Erythroblast (primary cell): ENCODE measurements at regions not wholly inside any gene's neighbourhood (a gene's known extent, or its start where the extent isn't known, plus 50 kb on each side); places are given as distances from the start of the nearest gene placed in this dataset.
"Not testable (repeated sequence)": the region's sequence is repeated elsewhere in the genome, so short reads cannot be mapped to it uniquely, and the experiment has no call there.

Experiments
- DNase-seq, 2 experiments: peaks; one replicate each; lab custom pipeline; 2025; lab: John Stamatoyannopoulos, UW
- GATA1 ChIP-seq: IDR thresholded peaks from 2 replicates; pipeline ENCODE4 v1.6.1; 2011; ENCODE audit warnings: low read depth, mild to moderate bottlenecking, control low read depth, low read length, moderate library complexity
- POLR2A ChIP-seq: IDR thresholded peaks from 2 replicates; pipeline ENCODE4 v1.6.1; 2011; ENCODE audit warnings: mild to moderate bottlenecking, low read length

DNA sequence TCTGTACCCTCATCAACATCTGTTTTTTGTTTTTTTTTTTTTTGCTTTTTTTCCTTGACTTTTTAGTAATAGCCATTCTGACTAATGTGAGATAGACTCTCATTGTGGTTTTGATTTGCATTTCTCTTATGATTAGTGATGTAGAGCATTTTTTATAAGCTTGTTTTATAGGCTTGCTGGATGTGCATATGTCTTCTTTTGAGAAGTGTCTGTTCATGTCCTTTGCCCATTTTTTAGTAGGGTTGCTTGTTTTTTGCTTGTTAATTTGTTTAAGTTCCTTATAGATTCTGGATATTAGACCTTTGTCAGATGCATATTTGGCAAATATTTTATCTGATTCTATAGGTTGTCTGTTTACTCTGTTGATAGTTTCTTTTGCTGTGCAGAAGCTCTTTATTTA is 53.5 kb upstream of the FAR1 start:
- DNase-seq: not testable (repeated sequence)

DNA sequence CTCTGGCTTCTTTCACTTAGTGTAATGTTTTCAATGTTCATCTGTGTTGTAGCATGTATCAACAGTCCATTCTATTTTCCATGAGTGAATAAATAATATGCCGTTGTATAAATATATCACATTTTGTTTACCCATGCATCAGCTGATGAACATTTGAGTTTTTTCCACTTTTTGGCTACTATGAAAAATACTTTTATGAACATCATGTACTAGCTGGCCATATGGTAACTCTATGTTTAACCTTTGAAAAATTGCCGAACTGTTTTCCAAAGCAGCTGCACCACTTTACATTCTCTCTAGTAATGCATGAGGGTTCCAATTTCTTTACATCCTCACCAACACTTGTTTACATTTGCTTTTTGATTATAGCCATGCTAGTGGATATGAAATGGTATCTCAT is 59.8 kb upstream of the FAR1 start:
- no peak for TF ChIP-seq GATA1
- no peak for TF ChIP-seq POLR2A
- no peak for DNase-seq

- no peak for DNase-seq
- no peak for TF ChIP-seq POLR2A
- no peak for TF ChIP-seq GATA1
These were observed 61.8 kb upstream of the FAR1 start for GRCh38 chr11:13606701-13607100.

- DNase-seq: no peak
- TF ChIP-seq GATA1 (no peak), POLR2A (no peak)
These were observed 64.8 kb upstream of the FAR1 start for GRCh38 chr11:13603661-13604060.

DNA sequence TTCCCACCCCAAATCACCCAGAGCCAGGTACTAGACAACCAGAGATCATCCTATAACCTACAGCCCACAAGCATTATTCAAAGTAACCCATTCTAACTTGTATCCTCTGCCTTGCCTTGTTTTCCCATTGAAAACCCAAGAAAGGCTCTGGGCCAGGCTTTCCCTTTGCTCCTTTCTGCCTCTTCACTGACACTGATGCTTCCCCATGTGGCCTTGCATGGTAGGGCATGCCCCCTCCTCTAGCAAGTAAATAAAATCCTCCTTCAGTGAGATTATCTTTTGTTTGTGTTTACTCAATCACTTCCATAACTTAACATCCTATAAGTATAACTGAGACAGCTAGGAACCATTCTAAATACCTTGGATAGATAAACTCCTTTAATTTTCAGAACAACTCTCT is 65.6 kb upstream of the FAR1 start:
- TF ChIP-seq POLR2A (no peak), GATA1 (no peak)
- no peak for DNase-seq

- TF ChIP-seq GATA1 (no peak), POLR2A (no peak)
- DNase-seq: no peak
These were observed 71.7 kb upstream of the FAR1 start for GRCh38 chr11:13596611-13597326.

DNA sequence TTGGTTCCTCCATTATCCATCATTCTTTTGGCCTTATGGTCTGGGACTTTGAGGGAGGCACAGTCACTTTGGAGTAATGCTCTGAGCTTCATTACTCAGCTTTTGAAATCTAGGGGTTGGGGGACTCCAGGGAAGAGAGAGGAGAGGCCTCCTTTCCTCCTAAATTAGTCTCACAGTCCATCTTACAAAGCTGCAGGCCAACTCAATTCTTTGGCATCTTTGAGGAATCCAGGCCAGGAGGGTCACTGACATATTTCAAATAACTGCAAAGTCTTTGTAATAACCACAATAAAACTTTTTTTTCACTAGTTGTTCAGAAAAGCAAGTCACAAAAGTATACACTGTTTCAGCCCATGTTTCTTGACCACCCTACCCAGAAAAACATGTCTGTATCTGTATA is 73.3 kb upstream of the FAR1 start:
- no peak for TF ChIP-seq POLR2A
- TF ChIP-seq GATA1: no peak
- DNase-seq: no peak

GRCh38 chr11:13594044-13594443 is 74.4 kb upstream of the FAR1 start:
- no peak for DNase-seq
- no peak for TF ChIP-seq GATA1
- no peak for TF ChIP-seq POLR2A

DNA sequence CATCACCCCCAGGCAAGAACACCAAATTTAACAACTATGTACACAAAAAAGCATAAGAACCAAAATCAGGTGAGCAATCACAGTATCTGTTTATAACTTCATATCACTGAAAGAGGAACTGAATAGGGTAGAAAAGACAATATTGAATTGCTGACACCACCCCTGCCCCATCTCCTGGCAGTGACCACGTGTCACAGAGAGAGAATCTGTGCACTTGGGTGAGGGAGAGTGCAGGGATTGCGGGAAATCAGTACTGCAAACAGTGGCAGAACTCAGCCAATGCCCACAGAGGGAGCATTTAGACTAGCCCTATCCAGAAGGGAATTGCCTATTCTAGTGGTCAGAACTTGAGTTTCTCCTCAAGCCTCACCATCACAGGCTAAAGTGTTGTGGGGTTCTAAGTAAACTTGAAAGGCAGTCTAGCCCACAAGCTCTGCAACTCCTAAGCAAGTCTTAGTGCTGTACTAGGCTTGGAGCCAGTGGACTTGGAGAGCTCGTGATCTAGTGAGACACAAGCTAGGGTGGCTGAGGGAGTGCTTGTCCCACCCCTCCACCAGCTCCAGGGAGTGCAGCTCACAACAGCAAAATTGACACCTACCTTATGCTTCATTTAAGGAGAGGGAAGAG is 82.8 kb upstream of the PTH start:
- DNase-seq: no peak
- no peak for TF ChIP-seq POLR2A
- no peak for TF ChIP-seq GATA1

DNA sequence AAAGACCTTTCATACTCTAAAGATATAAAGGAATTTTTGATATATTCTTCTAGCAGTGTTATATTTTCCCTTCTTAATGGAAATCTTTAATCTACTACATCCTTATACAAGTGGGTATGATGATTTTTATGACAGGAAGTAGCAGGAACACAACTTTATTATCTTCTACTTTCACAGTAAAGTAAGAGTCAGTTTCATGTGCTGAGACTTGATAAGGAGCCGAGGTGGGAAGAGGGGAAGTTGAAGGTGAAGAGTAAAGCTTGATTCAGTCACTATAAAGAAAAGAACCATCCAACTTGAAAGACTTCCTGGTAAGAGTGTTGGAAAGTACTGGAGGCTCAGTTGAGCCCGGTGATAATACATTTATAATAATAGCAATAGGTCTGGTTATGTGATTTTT is 82.1 kb upstream of the PTH start:
- TF ChIP-seq GATA1: no peak
- TF ChIP-seq POLR2A: no peak
- no peak for DNase-seq

DNA sequence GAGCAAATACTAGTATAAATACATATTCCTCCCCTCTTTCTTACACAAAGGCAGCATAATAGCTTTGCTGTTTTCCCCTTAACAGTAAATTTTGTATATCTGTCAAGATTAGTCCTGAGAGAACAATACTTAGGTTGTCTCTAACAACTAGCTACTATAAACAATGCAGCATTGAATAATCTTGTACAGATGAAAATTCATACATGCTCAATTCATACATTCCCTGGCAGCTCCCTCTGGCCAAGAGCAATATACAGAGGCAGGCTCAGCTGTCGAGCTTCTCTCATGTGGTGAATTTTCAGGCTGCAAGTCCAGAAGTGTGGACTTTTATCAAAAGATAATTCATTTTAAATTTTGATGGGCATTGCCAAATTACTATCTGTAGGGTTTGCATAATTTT is 81.2 kb upstream of the PTH start:
- TF ChIP-seq POLR2A (no peak), GATA1 (no peak)
- no peak for DNase-seq

DNA sequence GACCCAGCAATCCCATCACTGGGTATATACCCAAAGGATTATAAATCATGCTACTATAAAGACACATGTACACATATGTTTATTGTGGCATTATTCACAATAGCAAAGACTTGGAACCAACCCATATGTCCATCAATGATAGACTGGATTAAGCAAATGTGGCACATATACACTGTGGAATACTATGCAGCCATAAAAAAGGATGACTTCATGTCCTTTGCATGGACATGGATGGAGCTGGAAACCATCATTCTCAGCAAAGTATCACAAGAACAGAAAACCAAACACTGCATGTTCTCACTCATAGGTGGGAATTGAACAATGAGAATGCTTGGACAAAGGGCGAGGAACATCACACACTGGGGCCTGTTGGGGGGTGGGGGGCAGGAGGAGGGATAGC is 79.6 kb upstream of the PTH start:
- DNase-seq: not testable (repeated sequence)

- DNase-seq: no peak
- TF ChIP-seq POLR2A (no peak), GATA1 (no peak)
These were observed 71.8 kb upstream of the PTH start for GRCh38 chr11:13567551-13567950.

DNA sequence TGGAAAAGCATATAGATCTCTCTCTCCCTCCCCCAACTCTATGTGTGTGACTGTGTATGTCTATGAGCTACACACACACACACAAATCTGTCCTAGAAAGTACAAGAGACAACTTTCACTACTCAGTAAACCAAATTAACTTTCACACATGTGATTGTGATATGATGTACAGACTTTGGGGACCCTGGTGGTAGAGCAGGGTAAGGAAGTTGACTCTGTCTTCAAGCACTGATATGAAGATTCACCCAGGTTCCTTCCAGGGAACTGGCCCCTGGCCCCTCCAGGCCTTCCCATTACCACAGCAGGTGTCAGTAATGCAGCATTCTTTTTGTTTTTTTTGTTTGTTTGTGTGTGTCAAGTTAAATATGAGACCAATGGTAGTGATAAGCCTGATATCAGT is 66.1 kb upstream of the PTH start:
- TF ChIP-seq GATA1 (no peak), POLR2A (no peak)

GRCh38 chr11:13560341-13560740 is 64.5 kb upstream of the PTH start:
- not testable (repeated sequence) for DNase-seq

More for the DNA sequence above, 66.1 kb upstream of the PTH start:
- no peak for DNase-seq

GRCh38 chr11:13552784-13553183 is 57.0 kb upstream of the PTH start:
- peak in 1 of 2 experiments; percentile 41 for DNase-seq
- TF ChIP-seq POLR2A (no peak), GATA1 (no peak)

DNA sequence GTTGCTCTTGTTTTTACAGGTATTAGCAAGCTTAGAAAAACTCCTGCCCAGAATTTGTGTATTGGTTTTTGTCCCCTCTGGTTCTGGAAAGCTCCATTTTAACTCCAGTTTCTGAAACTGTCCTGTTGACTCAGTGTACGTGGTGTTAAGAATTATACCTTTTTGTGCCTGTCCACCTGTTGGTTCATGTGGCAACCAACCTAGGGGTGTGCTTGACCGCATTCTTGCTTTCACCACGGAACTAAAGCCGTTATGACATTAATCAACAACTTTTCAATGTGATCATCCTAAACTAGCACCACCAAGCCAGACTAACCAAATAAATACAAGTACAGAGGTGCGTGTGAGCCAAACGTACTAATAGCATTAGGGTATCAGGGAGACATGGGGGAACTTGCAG is 56.0 kb upstream of the PTH start:
- DNase-seq: no peak
- no peak for TF ChIP-seq POLR2A
- no peak for TF ChIP-seq GATA1
